Mammary epithelial cell (primary cell): ENCODE measurements at regions not wholly inside any gene's neighbourhood (a gene's known extent, or its start where the extent isn't known, plus 50 kb on each side); places are given as distances from the start of the nearest gene placed in this dataset.

Source experiments
- EZH2 ChIP-seq: IDR thresholded peaks from 2 replicates; pipeline ENCODE4 v1.6.1; 2012; ENCODE audit warnings: low read length, inconsistent platforms, borderline replicate concordance
- TF ChIP-seq, protein P1 (sequence below), 2 donors: IDR thresholded peaks in 1 of 2; conservative IDR thresholded peaks in 1 of 2; 2 replicates each; pipeline ENCODE4 v1.5.1; 2011 to 2012; ENCODE audit warnings: inconsistent platforms in 2 of 2, low read length in 2 of 2, mild to moderate bottlenecking in 2 of 2, control low read depth in 1 of 2, low read depth in 1 of 2; ENCODE audit not compliant: insufficient read depth in 1 of 2; ENCODE audit errors: extremely low read depth in 1 of 2

- TF ChIP-seq, protein P1, sequence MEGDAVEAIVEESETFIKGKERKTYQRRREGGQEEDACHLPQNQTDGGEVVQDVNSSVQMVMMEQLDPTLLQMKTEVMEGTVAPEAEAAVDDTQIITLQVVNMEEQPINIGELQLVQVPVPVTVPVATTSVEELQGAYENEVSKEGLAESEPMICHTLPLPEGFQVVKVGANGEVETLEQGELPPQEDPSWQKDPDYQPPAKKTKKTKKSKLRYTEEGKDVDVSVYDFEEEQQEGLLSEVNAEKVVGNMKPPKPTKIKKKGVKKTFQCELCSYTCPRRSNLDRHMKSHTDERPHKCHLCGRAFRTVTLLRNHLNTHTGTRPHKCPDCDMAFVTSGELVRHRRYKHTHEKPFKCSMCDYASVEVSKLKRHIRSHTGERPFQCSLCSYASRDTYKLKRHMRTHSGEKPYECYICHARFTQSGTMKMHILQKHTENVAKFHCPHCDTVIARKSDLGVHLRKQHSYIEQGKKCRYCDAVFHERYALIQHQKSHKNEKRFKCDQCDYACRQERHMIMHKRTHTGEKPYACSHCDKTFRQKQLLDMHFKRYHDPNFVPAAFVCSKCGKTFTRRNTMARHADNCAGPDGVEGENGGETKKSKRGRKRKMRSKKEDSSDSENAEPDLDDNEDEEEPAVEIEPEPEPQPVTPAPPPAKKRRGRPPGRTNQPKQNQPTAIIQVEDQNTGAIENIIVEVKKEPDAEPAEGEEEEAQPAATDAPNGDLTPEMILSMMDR (conservative IDR thresholded peaks at IDR 0.05 in 1 of 2, IDR thresholded peaks at IDR 0.05 in 1 of 2; ENCODE audit: extremely low read depth in 1 of 2, insufficient read depth in 1 of 2, low read depth in 1 of 2, low read length in 2 of 2), result no peak
- TF ChIP-seq EZH2, result no peak
Measured at GRCh38 chr1:81369833-81370232, 430.9 kb upstream of the ADGRL2 start.
